ENCODE measurements at regions not wholly inside any gene's neighbourhood (a gene's known extent, or its start where the extent isn't known, plus 50 kb on each side); places are given as distances from the start of the nearest gene placed in this dataset.

DNA sequence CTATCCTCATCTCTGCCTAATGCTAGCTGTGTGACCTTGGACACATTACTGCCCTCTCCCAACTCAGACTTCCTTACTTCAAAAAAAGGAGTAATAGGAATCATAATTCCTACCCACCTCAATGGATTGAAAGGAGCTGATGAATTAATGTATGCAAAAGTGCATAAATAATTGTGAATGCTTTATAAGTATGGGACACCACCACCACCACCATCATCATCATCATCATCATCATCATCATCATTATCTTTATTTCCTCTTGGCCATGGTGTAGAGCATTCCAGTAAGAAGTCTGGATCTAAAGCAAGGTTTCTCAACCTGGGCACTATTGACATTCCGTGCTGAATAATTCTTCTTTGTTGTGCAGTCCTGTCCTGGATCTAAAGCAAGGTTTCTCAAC lies 282.5 kb downstream of the MEX3B start:
- H3K27ac ChIP-seq: no peak overlapping the region
- ChIA-PET POLR2A (no interaction called here), CTCF (no interaction called here)
- H3K4me1 ChIP-seq: no peaks in the 10 kb centered on the region
- no peak overlapping the region for H3K4me3 ChIP-seq
- DNase-seq (ENCODE audit: low read depth in 1 of 2, low spot score in 1 of 2) (no peak), FAIRE-seq (no peak), ATAC-seq (no peak)
- no peaks in the 10 kb centered on the region for H3K9me3 ChIP-seq
- no peak for TF ChIP-seq RFX5 (IDR thresholded peaks at IDR 0.05)
- TF ChIP-seq EHMT2 (IDR thresholded peaks at IDR 0.05; ENCODE audit: low read depth): no peak
- no peak for TF ChIP-seq RCOR1 (IDR thresholded peaks at IDR 0.05; ENCODE audit: low read depth, low read length)
- TF ChIP-seq NFE2L2 (conservative IDR thresholded peaks at IDR 0.05; ENCODE audit: low read length): no peak
- TF ChIP-seq, protein P1, sequence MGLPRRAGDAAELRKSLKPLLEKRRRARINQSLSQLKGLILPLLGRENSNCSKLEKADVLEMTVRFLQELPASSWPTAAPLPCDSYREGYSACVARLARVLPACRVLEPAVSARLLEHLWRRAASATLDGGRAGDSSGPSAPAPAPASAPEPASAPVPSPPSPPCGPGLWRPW (IDR thresholded peaks at IDR 0.05): no peak
- no peak for TF ChIP-seq POLR2AphosphoS2 (conservative IDR thresholded peaks at IDR 0.05; ENCODE audit: low read length)
- TF ChIP-seq JUN (IDR thresholded peaks at IDR 0.05): no peak
- TF ChIP-seq, protein P2, sequence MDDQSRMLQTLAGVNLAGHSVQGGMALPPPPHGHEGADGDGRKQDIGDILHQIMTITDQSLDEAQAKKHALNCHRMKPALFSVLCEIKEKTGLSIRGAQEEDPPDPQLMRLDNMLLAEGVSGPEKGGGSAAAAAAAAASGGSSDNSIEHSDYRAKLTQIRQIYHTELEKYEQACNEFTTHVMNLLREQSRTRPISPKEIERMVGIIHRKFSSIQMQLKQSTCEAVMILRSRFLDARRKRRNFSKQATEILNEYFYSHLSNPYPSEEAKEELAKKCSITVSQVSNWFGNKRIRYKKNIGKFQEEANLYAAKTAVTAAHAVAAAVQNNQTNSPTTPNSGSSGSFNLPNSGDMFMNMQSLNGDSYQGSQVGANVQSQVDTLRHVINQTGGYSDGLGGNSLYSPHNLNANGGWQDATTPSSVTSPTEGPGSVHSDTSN (IDR thresholded peaks at IDR 0.05): no peak
- no peak overlapping the region for H3K4me2 ChIP-seq
- WGBS (ENCODE audit: missing lambda C conversion rate): 0% methylated on average over 1 of the region's 1 CpG

DNA sequence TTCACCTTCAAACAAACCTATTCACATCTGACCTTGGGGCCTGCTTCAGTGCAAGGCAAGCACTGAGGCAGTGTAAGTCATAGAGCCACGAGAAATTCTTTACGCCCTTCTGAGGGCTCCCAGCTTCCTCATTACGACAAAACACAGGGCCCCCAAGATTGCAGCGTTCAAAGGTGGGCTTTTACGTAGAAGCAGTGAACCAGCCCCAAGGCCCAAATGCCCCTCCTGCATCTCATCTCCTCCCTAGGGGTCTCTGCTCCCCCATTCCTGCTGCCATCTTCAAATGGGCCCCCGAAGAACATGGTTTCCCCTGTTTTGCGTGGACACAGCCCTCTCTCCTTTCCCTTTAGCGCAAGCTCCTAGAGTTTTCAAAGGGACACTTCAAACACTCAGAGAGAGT lies 285.1 kb downstream of the MEX3B start:
- no peak overlapping the region for H3K27ac ChIP-seq
- TF ChIP-seq ZNF302 (CRISPR knock-in tag; IDR thresholded peaks at IDR 0.05) (no peak), HOXA7 (CRISPR knock-in tag; IDR thresholded peaks at IDR 0.05) (no peak), JUN (IDR thresholded peaks at IDR 0.05) (no peak), EP300 (IDR thresholded peaks at IDR 0.05) (no peak)
- ATAC-seq: no peak
- DNase-seq (ENCODE audit: low read depth in 1 of 2, low spot score in 1 of 2): no peak
- FAIRE-seq: no peak
- ChIA-PET POLR2A (no interaction called here), CTCF (interaction anchor here (1.4 kb wide), 1 partner anchor 34 kb away, joined by 4 read pairs; no protein-coding TSS in a partner anchor)
- H3K4me2 ChIP-seq: no peak overlapping the region
- no peaks in the 10 kb centered on the region for H3K4me1 ChIP-seq
- H3K4me3 ChIP-seq: no peak overlapping the region
- no peaks in the 10 kb centered on the region for H3K9me3 ChIP-seq
- 18% methylated on average over 8 of the region's 8 CpGs for WGBS (ENCODE audit: missing lambda C conversion rate)

DNA sequence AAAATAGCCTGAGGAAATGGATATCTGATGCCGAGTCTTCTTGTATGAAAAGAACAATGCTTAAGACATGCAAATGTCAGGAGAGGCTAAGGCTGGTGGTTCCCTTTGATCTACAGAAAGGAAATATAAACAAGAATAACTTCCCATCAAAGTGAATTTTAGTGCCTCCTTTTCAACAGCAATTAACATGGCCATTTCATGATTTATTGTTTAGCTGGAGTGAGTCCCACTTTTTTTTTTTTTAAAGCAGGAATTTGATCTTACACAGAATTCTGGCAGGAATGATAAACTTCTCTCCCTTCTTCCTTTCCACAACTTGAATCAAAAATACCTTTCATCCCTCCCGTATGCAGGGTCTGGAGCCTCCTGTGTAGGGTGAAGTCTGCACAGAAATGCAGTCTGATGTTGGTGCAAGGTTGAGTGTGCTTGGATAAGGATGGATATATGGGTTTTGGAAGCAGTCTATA lies 287.0 kb downstream of the MEX3B start:
- no peaks in the 10 kb centered on the region for H3K4me1 ChIP-seq
- CTCF ChIA-PET: no interaction called here
- H3K9me3 ChIP-seq: no peaks in the 10 kb centered on the region
- TF ChIP-seq ZNF302 (CRISPR knock-in tag; IDR thresholded peaks at IDR 0.05): no peak
- no peak for TF ChIP-seq ESRRA (IDR thresholded peaks at IDR 0.05; ENCODE audit: borderline replicate concordance, low read length)
- TF ChIP-seq ZC3H11A (IDR thresholded peaks at IDR 0.05): no peak
- TF ChIP-seq KDM1A (IDR thresholded peaks at IDR 0.05; ENCODE audit: low read depth): no peak
- TF ChIP-seq, protein P3, sequence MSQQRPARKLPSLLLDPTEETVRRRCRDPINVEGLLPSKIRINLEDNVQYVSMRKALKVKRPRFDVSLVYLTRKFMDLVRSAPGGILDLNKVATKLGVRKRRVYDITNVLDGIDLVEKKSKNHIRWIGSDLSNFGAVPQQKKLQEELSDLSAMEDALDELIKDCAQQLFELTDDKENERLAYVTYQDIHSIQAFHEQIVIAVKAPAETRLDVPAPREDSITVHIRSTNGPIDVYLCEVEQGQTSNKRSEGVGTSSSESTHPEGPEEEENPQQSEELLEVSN (IDR thresholded peaks at IDR 0.05; ENCODE audit: borderline replicate concordance, low read depth): no peak
- TF ChIP-seq TP53 (CRISPR knock-in tag; IDR thresholded peaks at IDR 0.05): no peak
- TF ChIP-seq JUN (IDR thresholded peaks at IDR 0.05): no peak
- TF ChIP-seq BHLHE40 (IDR thresholded peaks at IDR 0.05; ENCODE audit: low read depth, low read length): no peak
- TF ChIP-seq PHF8 (IDR thresholded peaks at IDR 0.05; ENCODE audit: borderline replicate concordance, low read depth): no peak
- no peak for TF ChIP-seq RFX5 (IDR thresholded peaks at IDR 0.05)
- TF ChIP-seq NR3C1 (IDR thresholded peaks at IDR 0.05): no peak
- TF ChIP-seq POLR2A (IDR thresholded peaks at IDR 0.05; ENCODE audit: low read length): no peak
- TF ChIP-seq, protein P4, sequence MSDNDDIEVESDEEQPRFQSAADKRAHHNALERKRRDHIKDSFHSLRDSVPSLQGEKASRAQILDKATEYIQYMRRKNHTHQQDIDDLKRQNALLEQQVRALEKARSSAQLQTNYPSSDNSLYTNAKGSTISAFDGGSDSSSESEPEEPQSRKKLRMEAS (IDR thresholded peaks at IDR 0.05): no peak
- no peak for TF ChIP-seq MAFK (IDR thresholded peaks at IDR 0.05; ENCODE audit: partially characterized antibody)
- no peak for TF ChIP-seq RCOR1 (IDR thresholded peaks at IDR 0.05; ENCODE audit: low read depth, low read length)
- no peak for TF ChIP-seq NFE2L2 (conservative IDR thresholded peaks at IDR 0.05; ENCODE audit: low read length)
- POLR2A ChIA-PET: no interaction called here
- no peak overlapping the region for H3K27ac ChIP-seq
- no peak overlapping the region for H3K4me3 ChIP-seq
- no peak overlapping the region for H3K4me2 ChIP-seq
- FAIRE-seq (no peak), DNase-seq (ENCODE audit: low read depth in 1 of 2, low spot score in 1 of 2) (no peak), ATAC-seq (no peak)
- WGBS (ENCODE audit: missing lambda C conversion rate): 0% methylated on average over 2 of the region's 2 CpGs

Measured in A549 (cell line).